ENCODE measurements at regions not wholly inside any gene's neighbourhood (a gene's known extent, or its start where the extent isn't known, plus 50 kb on each side); places are given as distances from the start of the nearest gene placed in this dataset.
"Not testable (repeated sequence)": the region's sequence is repeated elsewhere in the genome, so short reads cannot be mapped to it uniquely, and the experiment has no call there.

DNA sequence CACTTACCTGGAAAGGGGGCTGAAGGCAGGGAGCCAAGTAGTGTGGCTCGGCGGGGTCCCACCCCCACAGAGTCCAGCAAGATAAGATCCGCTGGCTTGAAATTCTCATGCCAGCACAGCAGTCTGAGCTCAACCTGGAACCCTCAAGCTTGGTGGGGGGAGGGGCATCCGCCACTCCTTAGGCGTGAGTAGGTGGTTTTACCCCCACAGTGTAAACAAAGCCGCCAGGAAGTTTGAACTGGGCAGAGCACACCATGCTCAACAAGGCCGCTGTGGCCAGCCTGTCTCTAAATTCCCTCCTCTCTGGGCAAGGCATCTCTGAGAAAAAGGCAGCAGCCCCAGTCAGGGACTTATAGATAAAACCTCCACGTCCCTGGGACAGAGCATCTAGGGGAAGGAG, 156.3 kb downstream of the KBTBD8 start:
- no peak for DNase-seq (ENCODE audit: low spot score)

DNA sequence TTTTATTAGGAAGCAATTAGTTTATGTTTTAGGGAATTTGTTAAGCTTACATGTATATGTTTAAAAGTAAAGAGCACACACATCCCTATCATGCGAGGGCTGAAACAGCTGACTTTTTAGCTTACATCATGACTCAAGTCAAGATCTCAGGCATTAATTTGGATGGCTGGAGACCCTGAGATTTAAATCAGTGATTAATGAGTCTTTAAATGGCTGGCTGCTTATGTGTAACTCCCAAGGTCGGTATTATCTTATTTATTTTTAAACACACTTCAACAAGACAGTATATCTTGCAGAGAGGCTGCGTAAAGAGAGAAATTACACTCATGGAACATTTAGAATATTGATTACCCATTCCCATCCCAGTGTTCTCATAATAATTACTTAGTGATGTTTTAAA, 169.4 kb downstream of the KBTBD8 start:
- DNase-seq (ENCODE audit: low spot score), result no peak

DNA sequence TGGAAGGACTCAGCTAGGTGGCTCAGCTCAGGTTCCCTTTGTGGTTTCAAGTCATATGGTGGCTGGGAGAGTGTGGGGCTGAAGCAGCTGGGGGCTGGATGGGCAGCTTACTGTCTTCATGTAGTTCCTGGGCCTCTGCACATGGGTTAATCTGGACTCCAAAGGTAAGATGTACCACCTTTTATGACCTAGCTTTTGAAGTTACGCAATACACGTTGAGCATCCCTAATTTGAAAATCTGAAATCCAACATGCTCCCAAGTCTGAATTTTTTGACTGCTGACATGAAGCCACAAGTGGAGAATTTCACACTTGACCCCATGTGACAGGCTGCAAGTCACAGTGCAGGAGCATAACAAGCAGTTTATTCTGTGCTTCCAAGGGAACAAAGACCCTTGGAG, 173.7 kb downstream of the KBTBD8 start:
- no peak for DNase-seq (ENCODE audit: low spot score)

DNA sequence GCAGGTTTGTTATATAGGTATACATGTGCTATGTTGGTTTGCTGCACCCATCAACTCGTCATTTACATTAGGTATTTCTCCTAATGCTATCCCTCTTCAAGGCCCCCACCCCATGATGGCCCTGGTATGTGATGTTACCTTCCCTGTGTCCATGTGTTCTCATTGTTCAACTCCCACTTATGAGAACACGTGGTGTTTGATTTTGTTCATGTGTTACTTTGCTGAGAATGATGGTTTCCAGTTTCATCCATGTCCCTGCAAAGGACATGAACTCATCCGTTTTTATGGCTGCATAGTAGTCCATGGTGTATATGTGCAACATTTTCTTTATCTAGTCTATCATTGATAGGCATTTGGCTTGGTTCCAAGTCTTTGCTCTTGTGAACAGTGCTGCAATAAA, 175.0 kb downstream of the KBTBD8 start:
- not testable (repeated sequence) for DNase-seq (ENCODE audit: low spot score)

DNA sequence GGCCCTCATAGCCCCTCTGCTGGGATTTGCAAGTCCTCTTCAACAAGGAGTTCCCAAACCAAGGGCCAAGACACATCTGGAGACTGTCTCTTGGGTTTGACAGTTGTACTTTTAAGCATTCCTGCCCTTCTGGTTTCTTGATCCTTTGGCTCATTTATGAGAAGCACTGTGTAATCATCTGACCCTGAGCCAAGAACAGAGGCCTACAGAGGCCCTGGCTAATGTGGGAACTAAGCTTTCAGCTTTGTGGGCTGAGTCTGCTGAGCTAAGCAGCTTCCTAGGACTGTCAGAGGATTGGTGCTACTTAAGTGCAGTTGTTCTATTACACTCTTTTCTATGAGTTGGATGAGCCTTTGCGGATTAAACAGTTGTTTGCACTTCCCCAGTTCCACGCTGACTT, 178.3 kb downstream of the KBTBD8 start:
- DNase-seq (ENCODE audit: low spot score), result no peak

DNA sequence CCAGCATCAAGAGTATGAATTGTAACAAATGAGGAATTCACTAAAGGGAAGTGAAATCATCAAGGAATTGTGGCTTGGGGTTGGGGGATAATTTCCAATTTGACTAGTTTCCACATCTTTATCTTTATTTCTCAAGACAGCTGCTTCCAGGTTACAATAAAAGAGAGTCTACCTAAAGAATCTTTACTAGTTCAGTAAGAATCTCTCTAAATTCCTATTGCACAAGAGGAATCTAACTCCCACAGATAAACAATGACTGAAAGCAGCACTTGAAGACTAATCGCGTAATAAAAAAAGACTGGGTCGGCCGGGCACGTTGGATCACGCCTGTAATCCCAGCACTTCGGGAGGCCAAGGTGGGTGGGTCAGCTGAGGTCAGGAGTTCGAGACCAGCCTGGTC, 194.4 kb downstream of the KBTBD8 start:
- no peak for DNase-seq (ENCODE audit: low spot score)

DNA sequence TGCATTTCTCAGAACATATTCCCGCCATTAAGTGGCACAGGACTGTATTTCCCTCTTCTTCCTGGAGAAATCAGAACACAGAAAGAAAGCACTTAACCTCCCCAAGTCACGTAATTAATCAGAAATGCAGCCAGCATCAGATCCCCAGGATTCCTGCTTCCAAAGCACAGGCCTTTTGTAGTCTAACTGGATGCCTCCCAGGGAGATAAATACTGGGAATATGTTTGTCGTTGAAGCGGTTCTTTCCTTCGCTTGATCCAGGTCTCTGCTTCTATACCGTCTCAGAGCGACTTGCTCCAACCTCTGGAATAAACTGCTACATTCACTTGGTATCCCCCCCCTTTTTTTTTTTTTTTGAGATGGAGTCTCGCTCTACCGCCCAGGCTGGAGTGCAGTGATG, 198.6 kb downstream of the KBTBD8 start:
- DNase-seq (ENCODE audit: low spot score), result no peak

DNA sequence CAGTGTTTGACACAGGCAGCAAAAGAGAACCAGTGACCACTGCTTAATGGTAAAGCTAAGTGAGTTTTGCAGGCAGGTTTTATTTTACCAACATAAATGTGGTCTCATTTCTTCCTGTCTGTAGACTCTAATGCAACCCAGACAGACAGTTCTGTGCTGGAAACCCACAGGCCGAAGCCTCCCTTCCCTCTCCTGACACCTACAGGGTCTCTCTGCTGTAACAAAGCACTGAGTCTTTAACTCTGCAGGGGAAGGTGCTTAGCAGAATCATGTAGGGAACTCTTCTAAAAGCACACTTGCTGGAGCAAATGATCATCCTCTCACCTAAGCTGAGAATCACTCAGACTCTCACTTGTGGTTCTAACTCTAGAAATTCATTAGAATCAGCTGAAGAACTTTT, 200.3 kb downstream of the KBTBD8 start:
- no peak for DNase-seq (ENCODE audit: low spot score)

DNA sequence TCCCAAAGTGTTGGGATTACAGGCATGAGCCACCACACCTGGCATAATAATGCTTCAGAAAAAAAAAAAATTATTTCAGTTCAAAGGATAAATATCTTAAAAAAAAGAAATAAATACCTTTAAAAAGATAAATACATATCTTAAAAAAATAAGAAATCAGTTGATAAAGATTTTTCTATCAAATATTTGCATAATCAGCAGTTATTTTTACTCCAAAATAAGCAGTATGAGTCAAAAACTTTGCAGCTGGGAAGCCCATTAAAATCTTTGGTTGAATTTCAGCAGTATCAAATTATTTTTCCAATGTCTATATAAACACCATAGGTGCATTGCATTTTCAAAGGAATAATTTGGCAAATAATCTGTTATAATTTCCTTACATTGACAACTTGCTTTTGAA, 202.5 kb downstream of the KBTBD8 start:
- DNase-seq (ENCODE audit: low spot score), result no peak

DNA sequence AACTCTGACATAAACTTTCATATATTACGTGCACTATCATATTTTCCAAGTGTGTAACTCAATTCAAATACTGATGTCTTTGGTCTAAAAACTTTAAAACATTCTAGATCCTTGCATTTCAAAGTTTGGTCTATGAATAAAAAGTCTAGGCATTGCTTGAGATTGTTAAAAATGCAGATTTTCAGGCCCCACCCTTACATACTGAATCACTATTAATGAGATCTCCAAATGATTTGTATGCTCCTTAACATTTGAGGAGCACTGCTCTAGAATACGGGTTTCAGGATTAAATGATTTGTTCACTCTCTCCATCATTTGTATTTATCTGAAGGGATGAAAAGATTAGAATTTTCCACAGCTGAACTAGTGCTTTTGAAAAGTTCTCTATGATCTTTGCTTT, 202.9 kb downstream of the KBTBD8 start:
- DNase-seq (ENCODE audit: low spot score), result no peak

DNA sequence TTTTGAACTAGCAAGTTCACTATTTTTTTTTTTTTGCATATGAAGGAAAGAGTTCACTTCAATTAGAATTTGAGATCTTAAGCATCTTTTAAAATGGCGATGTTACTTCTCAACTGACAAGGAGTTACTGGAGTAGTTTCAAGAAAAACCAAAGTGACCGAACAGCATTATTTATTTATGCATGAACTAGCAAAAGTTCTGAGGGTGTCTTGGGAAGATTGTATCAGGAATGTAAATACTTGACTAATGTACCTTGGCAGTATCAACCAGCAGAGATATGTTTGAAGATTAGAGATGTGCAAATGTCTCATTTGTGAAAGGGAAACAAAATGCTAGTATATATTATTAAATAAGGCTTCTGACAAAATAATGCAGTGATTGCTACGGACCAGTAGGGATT, 203.9 kb downstream of the KBTBD8 start:
- no peak for DNase-seq (ENCODE audit: low spot score)

DNA sequence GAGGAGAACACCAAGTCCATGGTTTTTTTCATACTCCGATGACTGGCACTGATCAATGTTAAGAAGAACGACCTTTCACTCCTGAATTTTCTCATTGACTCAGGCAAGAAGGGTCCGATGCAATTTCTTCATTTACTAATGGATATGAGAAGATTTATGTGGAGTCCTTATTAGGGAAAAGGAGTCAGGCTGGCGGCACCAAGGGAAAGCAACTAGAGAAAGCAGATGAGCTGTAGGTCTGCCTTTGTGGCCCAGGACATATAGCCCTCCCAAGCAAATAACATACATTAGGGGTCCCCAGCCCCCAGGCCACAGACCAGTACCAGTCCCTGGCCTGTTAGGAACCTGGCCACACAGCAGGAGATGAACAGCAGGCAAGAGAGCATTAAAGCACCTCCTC, 206.8 kb downstream of the KBTBD8 start:
- no peak for DNase-seq (ENCODE audit: low spot score)

DNA sequence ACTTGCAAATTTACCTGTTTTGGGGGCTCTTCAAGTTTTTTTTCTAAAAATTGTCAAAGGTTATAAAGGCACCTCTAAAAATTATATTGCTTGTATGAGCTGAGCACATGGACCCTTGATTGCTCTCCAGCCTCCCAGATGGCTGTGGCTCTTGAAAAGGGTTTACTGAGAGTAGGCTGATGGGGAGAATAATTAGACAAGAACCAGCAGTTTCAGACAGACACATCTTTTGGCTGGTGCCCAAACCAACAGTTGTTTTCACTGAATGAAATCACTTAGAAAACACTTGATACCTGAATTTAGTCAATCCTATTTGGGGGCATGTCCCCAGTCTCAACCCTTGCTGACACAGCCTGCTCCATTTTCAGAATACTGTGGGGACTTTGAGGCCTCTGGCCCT, 217.6 kb downstream of the KBTBD8 start:
- DNase-seq (ENCODE audit: low spot score), result no peak

DNA sequence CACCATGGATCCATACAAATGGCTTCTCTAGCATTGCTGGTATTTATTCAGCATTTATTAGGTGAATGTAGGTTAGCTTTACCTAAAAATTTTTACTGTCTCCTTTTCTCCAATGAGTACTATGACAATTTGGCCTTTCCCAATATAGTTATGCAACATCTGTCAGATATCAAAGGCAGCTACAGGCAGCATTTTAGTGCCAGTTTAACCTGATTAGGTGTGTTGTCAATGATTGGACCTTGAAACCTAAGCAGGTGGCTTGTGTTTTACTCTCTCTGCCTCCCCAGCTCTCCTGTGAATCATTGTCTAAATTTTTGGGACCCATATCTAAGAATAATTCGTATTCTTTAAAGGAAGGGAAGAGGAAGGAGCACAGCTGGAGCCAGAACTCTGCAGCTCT, 228.9 kb downstream of the KBTBD8 start:
- no peak for DNase-seq (ENCODE audit: low spot score)

DNA sequence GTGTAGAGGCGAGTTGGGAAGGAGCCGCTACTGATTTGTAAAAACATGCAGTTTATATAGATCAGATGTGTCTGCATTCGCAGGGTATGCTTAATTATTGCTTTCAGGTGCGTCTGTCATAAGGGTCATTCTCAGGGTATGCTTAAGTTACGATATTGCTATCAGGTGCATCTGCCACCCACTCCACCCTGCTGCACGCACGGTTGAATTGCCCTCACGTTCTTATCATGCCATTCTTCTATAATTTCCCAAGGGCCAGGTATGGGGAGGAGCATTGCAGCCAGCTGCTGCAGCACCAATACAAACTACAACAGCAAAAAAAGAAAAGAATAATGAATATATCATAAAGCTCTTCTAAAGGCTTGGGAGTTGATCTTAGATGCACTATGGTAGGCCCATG, 230.0 kb downstream of the KBTBD8 start:
- DNase-seq (ENCODE audit: low spot score), result no peak

DNA sequence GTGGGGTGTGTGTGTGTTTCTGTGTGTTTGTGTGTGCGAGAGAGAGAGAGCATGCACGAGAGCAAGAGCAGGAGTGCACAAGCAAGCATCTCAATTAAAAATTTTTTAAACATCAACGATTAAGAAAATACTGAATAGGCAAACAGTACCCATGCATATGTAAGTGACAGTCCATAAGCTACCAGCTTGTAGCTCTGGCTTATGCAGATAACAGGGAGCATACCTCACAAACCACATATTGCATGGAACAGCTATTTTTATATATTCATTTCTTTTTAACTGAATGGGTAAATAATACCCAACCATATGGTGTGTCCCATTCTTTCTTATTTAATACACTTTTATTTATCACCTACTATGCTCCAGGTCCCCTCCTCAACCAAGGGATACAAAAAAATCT, 234.5 kb downstream of the KBTBD8 start:
- DNase-seq (ENCODE audit: low spot score), result no peak

DNA sequence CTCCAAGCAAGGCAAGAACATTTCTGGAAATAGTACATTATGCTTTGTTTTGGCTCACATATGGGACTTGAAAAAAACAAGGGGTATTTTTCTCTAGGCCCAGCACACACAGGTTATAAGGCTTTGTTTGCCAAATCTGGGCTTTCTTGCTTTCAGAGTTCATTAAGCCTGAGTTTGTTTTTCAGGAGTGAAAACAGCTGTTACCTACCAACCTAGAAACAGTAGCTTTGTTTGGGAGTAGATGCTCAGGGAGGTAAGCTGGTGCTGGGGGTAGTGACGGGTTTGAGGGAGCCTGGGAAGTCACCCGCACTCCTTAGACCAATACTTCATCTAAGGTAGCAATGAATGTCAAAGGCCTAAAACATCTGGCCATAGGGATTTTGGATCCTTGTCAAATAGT, 241.2 kb downstream of the KBTBD8 start:
- no peak for DNase-seq (ENCODE audit: low spot score)

DNA sequence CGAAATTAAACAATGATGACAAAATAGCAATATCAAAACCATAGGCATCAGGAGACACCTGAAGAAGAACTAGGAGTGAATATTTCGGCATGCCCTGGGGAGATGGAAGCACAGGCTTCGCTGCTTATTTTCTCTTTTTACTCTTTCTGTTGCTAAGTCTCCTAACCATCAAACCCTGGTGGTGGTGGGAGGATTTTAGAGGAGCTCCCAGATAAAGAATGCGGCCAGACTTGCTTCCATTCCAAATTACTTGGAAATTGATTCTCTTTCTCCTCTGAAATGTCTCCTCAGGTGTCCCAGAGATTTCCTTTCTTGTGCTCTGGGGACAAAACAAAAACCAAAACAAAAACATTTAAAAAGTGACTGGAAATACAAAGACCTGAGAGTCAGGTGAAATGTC, 243.0 kb downstream of the KBTBD8 start:
- DNase-seq (ENCODE audit: low spot score), result no peak

DNA sequence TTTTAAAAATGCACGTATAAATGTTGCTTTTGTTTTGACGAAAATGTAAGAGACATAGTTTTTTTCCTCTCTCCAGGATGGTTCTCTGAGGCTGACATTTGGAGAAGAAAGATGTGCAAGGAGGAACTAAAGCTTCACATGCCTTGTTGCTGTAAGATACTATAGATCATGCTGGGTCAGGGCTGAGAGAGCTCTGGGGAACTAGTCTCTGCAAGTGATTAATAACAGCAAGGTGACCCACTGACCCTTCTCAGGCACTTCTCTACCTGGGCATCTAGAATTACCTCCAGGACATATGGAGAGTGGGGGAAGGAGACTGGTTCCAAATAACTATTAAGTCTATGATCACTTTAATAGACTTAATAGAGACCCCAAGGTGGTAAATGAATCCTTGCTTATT, 246.0 kb downstream of the KBTBD8 start:
- no peak for DNase-seq (ENCODE audit: low spot score)

DNA sequence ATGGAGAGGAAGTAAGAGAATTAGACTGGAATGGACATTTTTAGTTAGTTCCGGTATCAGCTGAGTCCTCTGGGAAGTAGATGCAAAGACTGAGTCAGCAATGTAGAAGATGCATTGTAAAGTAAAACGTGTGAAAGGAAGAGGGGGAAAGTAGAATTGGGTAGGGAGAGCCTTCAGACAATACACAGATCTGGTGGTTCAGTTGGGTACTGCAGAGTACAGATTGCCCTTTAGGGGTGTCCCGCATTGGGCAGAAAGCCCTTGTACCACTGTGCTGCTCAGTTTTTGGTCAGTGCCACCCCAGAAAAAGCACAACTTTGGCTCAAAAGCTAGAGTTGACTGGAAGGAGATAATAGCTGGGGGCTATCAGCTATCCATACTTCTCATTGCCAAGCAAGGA, 247.4 kb downstream of the KBTBD8 start:
- no peak for DNase-seq (ENCODE audit: low spot score)

DNA sequence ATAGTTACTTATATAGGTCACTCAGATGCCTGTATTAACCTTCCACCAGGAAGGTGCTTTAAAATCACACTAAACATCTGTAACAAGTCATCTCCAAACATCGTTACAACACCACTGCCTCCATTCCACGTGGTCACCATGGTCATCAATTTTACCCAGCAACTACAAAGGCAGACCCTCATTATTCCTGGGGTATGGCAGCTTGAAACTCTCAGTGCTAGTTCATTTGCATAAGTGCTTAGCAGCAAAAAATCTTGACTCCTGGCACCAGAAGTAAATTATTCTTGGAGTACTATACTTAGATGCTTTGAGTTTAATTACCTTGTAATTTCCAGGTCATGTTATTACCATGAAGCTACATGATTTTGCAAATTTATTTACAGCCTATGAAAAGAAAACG, 250.6 kb downstream of the KBTBD8 start:
- DNase-seq (ENCODE audit: low spot score), result no peak

DNA sequence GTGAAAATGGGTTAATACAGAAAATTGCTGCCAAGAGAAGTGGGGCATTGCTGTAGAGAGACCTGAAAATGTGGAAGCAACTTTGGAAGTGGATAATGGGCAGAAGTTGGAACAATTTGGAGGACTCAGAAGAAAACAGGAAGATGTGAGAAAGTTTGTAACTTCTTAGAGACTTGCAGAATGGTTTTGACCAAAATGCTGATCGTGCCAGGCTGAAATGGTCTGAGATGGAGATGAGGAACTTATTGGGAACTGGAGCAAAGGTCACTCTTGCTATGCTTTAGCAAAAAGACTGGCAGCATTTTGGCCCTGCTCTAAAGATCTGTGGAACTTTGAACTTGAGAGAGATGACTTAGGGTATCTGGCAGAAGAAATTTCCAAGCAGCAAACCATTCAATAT, 254.8 kb downstream of the KBTBD8 start:
- not testable (repeated sequence) for DNase-seq (ENCODE audit: low spot score)

DNA sequence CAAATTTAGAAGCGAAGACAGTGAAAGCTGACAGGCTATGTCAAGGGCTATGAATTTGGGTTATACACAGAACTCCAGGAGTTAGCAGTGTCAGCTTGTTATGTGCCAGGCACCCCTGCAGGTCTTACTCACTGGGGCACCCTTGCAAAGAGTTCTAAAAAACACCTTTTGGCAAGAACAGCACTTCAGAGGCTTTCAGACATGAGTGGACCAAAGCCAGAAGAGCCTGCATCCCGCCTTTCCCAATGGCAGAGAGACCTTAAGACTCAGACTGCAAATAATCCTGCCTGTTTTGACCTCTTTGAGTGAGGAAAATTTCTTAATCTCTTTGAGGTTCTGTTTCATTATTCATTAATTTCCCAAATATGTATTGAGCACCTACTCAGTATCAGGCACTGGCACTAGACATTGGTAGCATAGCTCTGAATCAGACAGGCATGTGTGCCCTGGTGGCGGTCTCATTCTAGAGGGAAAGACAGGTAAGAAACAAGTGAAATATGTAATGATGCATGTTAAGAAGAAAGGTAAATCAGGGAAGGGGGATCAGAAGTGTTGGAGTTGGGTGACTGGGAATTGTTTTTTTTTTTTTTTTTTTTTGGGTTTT, 280.0 kb downstream of the KBTBD8 start:
- no peak for DNase-seq (ENCODE audit: low spot score)

DNA sequence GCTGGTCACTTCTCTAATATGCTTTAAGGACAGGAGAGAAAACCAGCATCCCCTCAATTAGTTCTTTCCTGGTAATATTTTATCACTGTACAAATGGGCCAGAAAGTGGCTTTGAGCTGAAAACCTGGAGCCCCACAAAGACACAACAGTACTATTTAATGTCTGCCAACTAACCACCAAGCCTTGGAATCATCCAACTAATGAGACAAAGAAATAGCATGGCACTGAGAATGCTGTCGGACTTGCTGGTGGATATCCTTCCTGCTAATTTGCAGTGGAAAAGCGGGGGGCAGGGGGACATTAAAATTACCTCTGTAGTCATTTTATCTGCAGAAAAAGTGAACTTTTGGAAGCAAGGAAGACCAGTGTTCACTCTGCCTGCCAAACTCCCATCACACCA, 288.5 kb downstream of the KBTBD8 start:
- DNase-seq (ENCODE audit: low spot score), result no peak

All from ecto neural progenitor cell (in vitro differentiated cells).